NCI-H2107 treated with DMSO at 0.1 percent for 48 hours (cell line): ENCODE measurements at regions not wholly inside any gene's neighbourhood (a gene's known extent, or its start where the extent isn't known, plus 50 kb on each side); places are given as distances from the start of the nearest gene placed in this dataset.

Experiments
- DNase-seq: peaks from one replicate; lab custom pipeline; 2025; ENCODE audit not compliant: unreplicated experiment; lab: John Stamatoyannopoulos, UW

GRCh38 chr17:79427621-79428539 is 183.0 kb downstream of the RBFOX3 start:
- no peak for DNase-seq

GRCh38 chr17:79425686-79426085 is 185.2 kb downstream of the RBFOX3 start:
- no peak for DNase-seq

GRCh38 chr17:79424471-79425185 is 186.2 kb downstream of the RBFOX3 start:
- DNase-seq: peak; percentile 57

- DNase-seq: no peak
These were observed 186.9 kb downstream of the RBFOX3 start for GRCh38 chr17:79423811-79424465.

- DNase-seq: no peak
These were observed 188.6 kb downstream of the RBFOX3 start for GRCh38 chr17:79422236-79422635.

GRCh38 chr17:79420318-79421243 is 190.3 kb downstream of the RBFOX3 start:
- DNase-seq: no peak

- no peak for DNase-seq
These were observed 193.3 kb downstream of the RBFOX3 start for GRCh38 chr17:79417476-79417988.

- DNase-seq: no peak
These were observed 194.9 kb downstream of the RBFOX3 start for GRCh38 chr17:79415909-79416308.

- no peak for DNase-seq
These were observed 195.5 kb downstream of the RBFOX3 start for GRCh38 chr17:79415365-79415764.

- no peak for DNase-seq
These were observed 196.0 kb downstream of the RBFOX3 start for GRCh38 chr17:79414793-79415211.

GRCh38 chr17:79414063-79414792 is 196.6 kb downstream of the RBFOX3 start:
- no peak for DNase-seq

- peak; percentile 45 for DNase-seq
These were observed 197.2 kb downstream of the RBFOX3 start for GRCh38 chr17:79413611-79414010.

- DNase-seq: no peak
These were observed 197.9 kb downstream of the RBFOX3 start for GRCh38 chr17:79412886-79413390.

GRCh38 chr17:79412110-79412509 is 198.7 kb downstream of the RBFOX3 start:
- DNase-seq: no peak

GRCh38 chr17:79411419-79411818 is 199.4 kb downstream of the RBFOX3 start:
- no peak for DNase-seq

GRCh38 chr17:79410681-79411080 is 200.2 kb downstream of the RBFOX3 start:
- DNase-seq: peak; percentile 45

- DNase-seq: no peak
These were observed 202.6 kb downstream of the RBFOX3 start for GRCh38 chr17:79408251-79408650.

- DNase-seq: no peak
These were observed 203.5 kb downstream of the RBFOX3 start for GRCh38 chr17:79407385-79407784.

- no peak for DNase-seq
These were observed 204.5 kb downstream of the RBFOX3 start for GRCh38 chr17:79406316-79406715.
